ENCODE measurements at regions not wholly inside any gene's neighbourhood (a gene's known extent, or its start where the extent isn't known, plus 50 kb on each side); places are given as distances from the start of the nearest gene placed in this dataset.

- no peak overlapping the region for H3K4me3 ChIP-seq
- no peak overlapping the region for H3K27ac ChIP-seq
- H3K36me3 ChIP-seq = no peaks in the 10 kb centered on the region
- H3K27me3 ChIP-seq = no peaks in the 10 kb centered on the region
- no peaks in the 10 kb centered on the region for H3K4me1 ChIP-seq
- TF ChIP-seq CTCF (IDR thresholded peaks at IDR 0.05) (no peak), POLR2A (IDR thresholded peaks at IDR 0.05) (no peak)
- peaks cover 0 to 5% (median 0%) of the 10 kb centered on the region in 4 donors for H3K9me3 ChIP-seq
- DNase-seq = no peak
Measured at GRCh38 chr10:130453036-130453720, 317.0 kb downstream of the GLRX3 start.

GRCh38 chr10:130453721-130454542 is 317.7 kb downstream of the GLRX3 start:
- DNase-seq = no peak
- H3K9me3 ChIP-seq = peaks cover 0 to 5% (median 0%) of the 10 kb centered on the region in 4 donors
- H3K4me3 ChIP-seq = no peak overlapping the region
- no peak overlapping the region for H3K27ac ChIP-seq
- no peaks in the 10 kb centered on the region for H3K27me3 ChIP-seq
- H3K36me3 ChIP-seq = no peaks in the 10 kb centered on the region
- TF ChIP-seq POLR2A (IDR thresholded peaks at IDR 0.05) (no peak), CTCF (IDR thresholded peaks at IDR 0.05) (no peak)
- no peaks in the 10 kb centered on the region for H3K4me1 ChIP-seq

- Histone ChIP-seq H3K9me3 (peaks cover 0 to 5% (median 0%) of the 10 kb centered on the region in 4 donors), H3K27ac (no peak overlapping the region), H3K4me1 (no peaks in the 10 kb centered on the region), H3K36me3 (no peaks in the 10 kb centered on the region), H3K27me3 (no peaks in the 10 kb centered on the region), H3K4me3 (no peak overlapping the region)
- no peak for TF ChIP-seq CTCF (IDR thresholded peaks at IDR 0.05)
- no peak for TF ChIP-seq POLR2A (IDR thresholded peaks at IDR 0.05)
- peak in 1 of 3 donors; percentile 11 for DNase-seq
Measured at GRCh38 chr10:130454543-130455000, 318.4 kb downstream of the GLRX3 start.

GRCh38 chr10:130455111-130455695 is 319.0 kb downstream of the GLRX3 start:
- TF ChIP-seq POLR2A (IDR thresholded peaks at IDR 0.05) (no peak), CTCF (IDR thresholded peaks at IDR 0.05) (no peak)

GRCh38 chr10:130455791-130456190 is 319.6 kb downstream of the GLRX3 start:
- no peaks in the 10 kb centered on the region for H3K4me1 ChIP-seq
- no peak overlapping the region for H3K27ac ChIP-seq
- H3K36me3 ChIP-seq = no peaks in the 10 kb centered on the region
- DNase-seq = no peak
- no peaks in the 10 kb centered on the region for H3K27me3 ChIP-seq
- TF ChIP-seq CTCF (IDR thresholded peaks at IDR 0.05) (no peak), POLR2A (IDR thresholded peaks at IDR 0.05) (no peak)
- H3K4me3 ChIP-seq = no peak overlapping the region
- peaks cover 0 to 5% (median 0%) of the 10 kb centered on the region in 4 donors for H3K9me3 ChIP-seq

More at GRCh38 chr10:130455111-130455695, 319.0 kb downstream of the GLRX3 start:
- Histone ChIP-seq H3K27ac (no peak overlapping the region), H3K9me3 (peaks cover 0 to 5% (median 0%) of the 10 kb centered on the region in 4 donors), H3K4me3 (no peak overlapping the region), H3K4me1 (no peaks in the 10 kb centered on the region), H3K27me3 (no peaks in the 10 kb centered on the region), H3K36me3 (no peaks in the 10 kb centered on the region)
- DNase-seq = no peak

Measured in Peyer's patch (tissue), 4 donors.